GM23338 (cell line): ENCODE measurements at regions not wholly inside any gene's neighbourhood (a gene's known extent, or its start where the extent isn't known, plus 50 kb on each side); places are given as distances from the start of the nearest gene placed in this dataset.

Experiments
- EZH2phosphoT487 ChIP-seq: fragments of 200-600 bp; sonication (generic); IDR thresholded peaks from one replicate; pipeline ENCODE4 v1.8.1; 2018; ENCODE audit warnings: antibody characterized with exemption; ENCODE audit not compliant: unreplicated experiment
- TF ChIP-seq, protein P1 (sequence below), 2 experiments: fragments of 200-600 bp in 1 of 2; sonication (generic) in 1 of 2; conservative IDR thresholded peaks; 2 replicates each; pipeline versions ENCODE4 v1.5.1 to v1.6.1; 2016 to 2017; ENCODE audit warnings: antibody characterized with exemption in 2 of 2, low read depth in 2 of 2, mild to moderate bottlenecking in 2 of 2, moderate library complexity in 1 of 2
- TF ChIP-seq, protein P2 (sequence below): IDR thresholded peaks from one replicate; pipeline ENCODE4 v1.6.1; 2018; ENCODE audit warnings: antibody characterized with exemption; ENCODE audit not compliant: unreplicated experiment

DNA sequence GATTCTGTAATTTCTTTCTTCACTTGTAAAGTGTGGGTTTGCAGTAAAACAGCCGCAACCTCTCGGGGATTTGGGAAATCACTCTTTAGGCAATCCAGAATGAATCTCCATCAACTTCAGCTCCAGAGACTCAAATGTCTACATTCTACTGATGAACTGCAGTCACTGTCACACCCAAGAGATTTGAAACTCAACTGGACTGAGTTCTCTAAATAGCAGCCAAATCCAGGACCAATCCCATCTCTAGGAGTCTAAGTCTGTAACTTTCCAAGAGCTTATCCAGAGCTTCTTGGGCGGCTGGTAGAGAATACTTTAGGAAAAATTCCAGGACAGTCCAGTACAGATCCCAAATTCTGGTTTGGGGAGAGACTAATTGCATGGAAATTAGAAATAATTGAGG is 62.9 kb downstream of the ADAMTS1 start:
- TF ChIP-seq, protein P1, sequence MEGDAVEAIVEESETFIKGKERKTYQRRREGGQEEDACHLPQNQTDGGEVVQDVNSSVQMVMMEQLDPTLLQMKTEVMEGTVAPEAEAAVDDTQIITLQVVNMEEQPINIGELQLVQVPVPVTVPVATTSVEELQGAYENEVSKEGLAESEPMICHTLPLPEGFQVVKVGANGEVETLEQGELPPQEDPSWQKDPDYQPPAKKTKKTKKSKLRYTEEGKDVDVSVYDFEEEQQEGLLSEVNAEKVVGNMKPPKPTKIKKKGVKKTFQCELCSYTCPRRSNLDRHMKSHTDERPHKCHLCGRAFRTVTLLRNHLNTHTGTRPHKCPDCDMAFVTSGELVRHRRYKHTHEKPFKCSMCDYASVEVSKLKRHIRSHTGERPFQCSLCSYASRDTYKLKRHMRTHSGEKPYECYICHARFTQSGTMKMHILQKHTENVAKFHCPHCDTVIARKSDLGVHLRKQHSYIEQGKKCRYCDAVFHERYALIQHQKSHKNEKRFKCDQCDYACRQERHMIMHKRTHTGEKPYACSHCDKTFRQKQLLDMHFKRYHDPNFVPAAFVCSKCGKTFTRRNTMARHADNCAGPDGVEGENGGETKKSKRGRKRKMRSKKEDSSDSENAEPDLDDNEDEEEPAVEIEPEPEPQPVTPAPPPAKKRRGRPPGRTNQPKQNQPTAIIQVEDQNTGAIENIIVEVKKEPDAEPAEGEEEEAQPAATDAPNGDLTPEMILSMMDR (conservative IDR thresholded peaks at IDR 0.05; ENCODE audit: low read depth in 2 of 2): no peak
- TF ChIP-seq, protein P2, sequence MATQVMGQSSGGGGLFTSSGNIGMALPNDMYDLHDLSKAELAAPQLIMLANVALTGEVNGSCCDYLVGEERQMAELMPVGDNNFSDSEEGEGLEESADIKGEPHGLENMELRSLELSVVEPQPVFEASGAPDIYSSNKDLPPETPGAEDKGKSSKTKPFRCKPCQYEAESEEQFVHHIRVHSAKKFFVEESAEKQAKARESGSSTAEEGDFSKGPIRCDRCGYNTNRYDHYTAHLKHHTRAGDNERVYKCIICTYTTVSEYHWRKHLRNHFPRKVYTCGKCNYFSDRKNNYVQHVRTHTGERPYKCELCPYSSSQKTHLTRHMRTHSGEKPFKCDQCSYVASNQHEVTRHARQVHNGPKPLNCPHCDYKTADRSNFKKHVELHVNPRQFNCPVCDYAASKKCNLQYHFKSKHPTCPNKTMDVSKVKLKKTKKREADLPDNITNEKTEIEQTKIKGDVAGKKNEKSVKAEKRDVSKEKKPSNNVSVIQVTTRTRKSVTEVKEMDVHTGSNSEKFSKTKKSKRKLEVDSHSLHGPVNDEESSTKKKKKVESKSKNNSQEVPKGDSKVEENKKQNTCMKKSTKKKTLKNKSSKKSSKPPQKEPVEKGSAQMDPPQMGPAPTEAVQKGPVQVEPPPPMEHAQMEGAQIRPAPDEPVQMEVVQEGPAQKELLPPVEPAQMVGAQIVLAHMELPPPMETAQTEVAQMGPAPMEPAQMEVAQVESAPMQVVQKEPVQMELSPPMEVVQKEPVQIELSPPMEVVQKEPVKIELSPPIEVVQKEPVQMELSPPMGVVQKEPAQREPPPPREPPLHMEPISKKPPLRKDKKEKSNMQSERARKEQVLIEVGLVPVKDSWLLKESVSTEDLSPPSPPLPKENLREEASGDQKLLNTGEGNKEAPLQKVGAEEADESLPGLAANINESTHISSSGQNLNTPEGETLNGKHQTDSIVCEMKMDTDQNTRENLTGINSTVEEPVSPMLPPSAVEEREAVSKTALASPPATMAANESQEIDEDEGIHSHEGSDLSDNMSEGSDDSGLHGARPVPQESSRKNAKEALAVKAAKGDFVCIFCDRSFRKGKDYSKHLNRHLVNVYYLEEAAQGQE: no peak
- TF ChIP-seq EZH2phosphoT487: no peak
